ENCODE measurements at regions not wholly inside any gene's neighbourhood (a gene's known extent, or its start where the extent isn't known, plus 50 kb on each side); places are given as distances from the start of the nearest gene placed in this dataset.

DNA sequence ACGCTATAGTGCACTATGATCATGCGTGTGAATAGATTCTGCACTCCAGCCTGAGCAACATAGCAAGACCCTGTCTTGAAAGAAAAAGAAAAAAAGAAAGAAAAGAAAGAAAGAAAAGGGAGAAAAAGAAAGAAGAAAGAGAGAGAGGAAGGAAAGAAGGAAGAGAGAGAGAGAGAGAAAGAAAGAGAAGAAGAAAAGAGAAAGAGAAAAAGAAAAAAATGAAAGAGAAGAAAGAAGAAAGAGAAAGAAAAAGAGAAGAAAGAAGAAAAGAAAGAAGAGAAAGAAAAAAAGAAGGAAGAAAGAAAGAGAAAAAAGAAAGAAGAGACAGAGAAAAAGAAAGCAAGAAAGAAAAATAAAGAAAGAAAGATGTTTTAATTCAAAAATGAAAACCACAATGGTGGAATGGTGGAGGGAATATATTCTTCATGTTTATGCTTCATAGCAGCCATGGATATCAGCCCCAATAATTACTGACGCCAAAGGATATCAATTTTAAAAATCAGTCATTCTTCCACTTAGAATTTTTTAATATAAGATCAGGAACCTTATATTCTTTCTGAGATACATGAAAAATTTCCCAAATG lies 168.7 kb upstream of the TBCA start:
- TF ChIP-seq EZH2 (IDR thresholded peaks at IDR 0.05; ENCODE audit: low read length, unreplicated experiment) = no peak
- TF ChIP-seq, protein P1, sequence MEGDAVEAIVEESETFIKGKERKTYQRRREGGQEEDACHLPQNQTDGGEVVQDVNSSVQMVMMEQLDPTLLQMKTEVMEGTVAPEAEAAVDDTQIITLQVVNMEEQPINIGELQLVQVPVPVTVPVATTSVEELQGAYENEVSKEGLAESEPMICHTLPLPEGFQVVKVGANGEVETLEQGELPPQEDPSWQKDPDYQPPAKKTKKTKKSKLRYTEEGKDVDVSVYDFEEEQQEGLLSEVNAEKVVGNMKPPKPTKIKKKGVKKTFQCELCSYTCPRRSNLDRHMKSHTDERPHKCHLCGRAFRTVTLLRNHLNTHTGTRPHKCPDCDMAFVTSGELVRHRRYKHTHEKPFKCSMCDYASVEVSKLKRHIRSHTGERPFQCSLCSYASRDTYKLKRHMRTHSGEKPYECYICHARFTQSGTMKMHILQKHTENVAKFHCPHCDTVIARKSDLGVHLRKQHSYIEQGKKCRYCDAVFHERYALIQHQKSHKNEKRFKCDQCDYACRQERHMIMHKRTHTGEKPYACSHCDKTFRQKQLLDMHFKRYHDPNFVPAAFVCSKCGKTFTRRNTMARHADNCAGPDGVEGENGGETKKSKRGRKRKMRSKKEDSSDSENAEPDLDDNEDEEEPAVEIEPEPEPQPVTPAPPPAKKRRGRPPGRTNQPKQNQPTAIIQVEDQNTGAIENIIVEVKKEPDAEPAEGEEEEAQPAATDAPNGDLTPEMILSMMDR (conservative IDR thresholded peaks at IDR 0.05; ENCODE audit: low read depth, low read length) = no peak
